DMS153 (cell line): ENCODE measurements at regions not wholly inside any gene's neighbourhood (a gene's known extent, or its start where the extent isn't known, plus 50 kb on each side); places are given as distances from the start of the nearest gene placed in this dataset.

Experiments
- DNase-seq: peaks from one replicate; lab custom pipeline; 2025; lab: John Stamatoyannopoulos, UW

GRCh38 chr11:87428266-87428665, 390.5 kb downstream of the TMEM135 start:
- DNase-seq, result no peak

GRCh38 chr11:87425943-87426342, 388.2 kb downstream of the TMEM135 start:
- DNase-seq, result no peak

GRCh38 chr11:87425391-87425790, 387.7 kb downstream of the TMEM135 start:
- no peak for DNase-seq

GRCh38 chr11:87423161-87423560, 385.4 kb downstream of the TMEM135 start:
- DNase-seq, result no peak

GRCh38 chr11:87422566-87422965, 384.8 kb downstream of the TMEM135 start:
- DNase-seq, result no peak

GRCh38 chr11:87421422-87421821, 383.7 kb downstream of the TMEM135 start:
- DNase-seq, result peak; percentile 74

GRCh38 chr11:87417951-87418350, 380.2 kb downstream of the TMEM135 start:
- DNase-seq, result no peak

GRCh38 chr11:87405843-87406242, 368.1 kb downstream of the TMEM135 start:
- DNase-seq, result no peak

GRCh38 chr11:87405356-87405755, 367.6 kb downstream of the TMEM135 start:
- DNase-seq, result no peak

GRCh38 chr11:87401653-87402052, 363.9 kb downstream of the TMEM135 start:
- DNase-seq, result no peak

GRCh38 chr11:87399341-87399740, 361.6 kb downstream of the TMEM135 start:
- DNase-seq, result no peak

GRCh38 chr11:87398931-87399330, 361.2 kb downstream of the TMEM135 start:
- DNase-seq, result no peak

- DNase-seq, result no peak
Measured at GRCh38 chr11:87397011-87397865, 359.5 kb downstream of the TMEM135 start.

- no peak for DNase-seq
Measured at GRCh38 chr11:87394924-87395323, 357.2 kb downstream of the TMEM135 start.

- DNase-seq, result no peak
Measured at GRCh38 chr11:87392665-87393064, 354.9 kb downstream of the TMEM135 start.

GRCh38 chr11:87391496-87391895, 353.8 kb downstream of the TMEM135 start:
- no peak for DNase-seq

- no peak for DNase-seq
Measured at GRCh38 chr11:87384078-87384729, 346.5 kb downstream of the TMEM135 start.

GRCh38 chr11:87374038-87374807, 336.5 kb downstream of the TMEM135 start:
- DNase-seq, result no peak
